Right atrium auricular region (tissue), 2 donors: ENCODE measurements at regions not wholly inside any gene's neighbourhood (a gene's known extent, or its start where the extent isn't known, plus 50 kb on each side); places are given as distances from the start of the nearest gene placed in this dataset.
"Not testable (repeated sequence)": the region's sequence is repeated elsewhere in the genome, so short reads cannot be mapped to it uniquely, and the experiment has no call there.

ENCODE experiments used
- DNase-seq: peaks from one replicate; pipeline ENCODE4 v3.0.0-alpha.2; 2019; ENCODE audit warnings: low spot score
- H3K27ac ChIP-seq, 2 donors: fragments of 200-600 bp; sonication (generic); 1 replicate in 1 of 2; 2 replicates in 1 of 2; pipeline ENCODE4 v1.5.1; 2016 to 2019
- H3K27me3 ChIP-seq, 2 donors: fragments of 200-600 bp; sonication (generic); one replicate each; pipeline versions ENCODE4 v1.5.1 to v1.6.0; 2017 to 2019
- H3K36me3 ChIP-seq: fragments of 200-600 bp; sonication (generic); one replicate; pipeline ENCODE4 v1.5.1; 2016
- H3K4me1 ChIP-seq, 2 donors: fragments of 200-600 bp; sonication (generic); one replicate each; pipeline versions ENCODE4 v1.5.1 to v1.6.0; 2017 to 2019
- H3K4me3 ChIP-seq, 2 donors: fragments of 200-600 bp; sonication (generic); 1 replicate in 1 of 2; 2 replicates in 1 of 2; pipeline ENCODE4 v1.5.1; 2017 to 2019; ENCODE audit warnings: mild to moderate bottlenecking in 1 of 2, moderate library complexity in 1 of 2
- H3K9me3 ChIP-seq, 2 donors: fragments of 200-600 bp; sonication (generic); one replicate each; pipeline ENCODE4 v1.5.1; 2019
- CTCF ChIP-seq, 2 donors: fragments of 200-600 bp; sonication (generic); IDR thresholded peaks; one replicate each; pipeline ENCODE4 v1.5.1; 2019; ENCODE audit warnings: antibody characterized with exemption in 2 of 2

GRCh38 chr13:86309881-86310280 lies 510.7 kb upstream of the SLITRK6 start:
- TF ChIP-seq CTCF (IDR thresholded peaks at IDR 0.05): no peak
- no peaks in the 10 kb centered on the region for H3K36me3 ChIP-seq
- no peaks in the 10 kb centered on the region for H3K9me3 ChIP-seq
- DNase-seq: no peak
- no peaks in the 10 kb centered on the region for H3K4me1 ChIP-seq
- no peaks in the 10 kb centered on the region for H3K27me3 ChIP-seq
- H3K27ac ChIP-seq: no peak overlapping the region
- no peak overlapping the region for H3K4me3 ChIP-seq

- no peak for TF ChIP-seq CTCF (IDR thresholded peaks at IDR 0.05)
- Histone ChIP-seq H3K27me3 (no peaks in the 10 kb centered on the region), H3K9me3 (peaks cover 0 to 3% of the 10 kb centered on the region in 2 donors), H3K36me3 (no peaks in the 10 kb centered on the region), H3K4me3 (no peak overlapping the region), H3K4me1 (no peaks in the 10 kb centered on the region), H3K27ac (no peak overlapping the region)
- DNase-seq: no peak
These were observed 514.2 kb upstream of the SLITRK6 start for GRCh38 chr13:86313421-86313820.

- H3K4me1 ChIP-seq: no peaks in the 10 kb centered on the region
- H3K36me3 ChIP-seq: no peaks in the 10 kb centered on the region
- peaks cover 0 to 3% of the 10 kb centered on the region in 2 donors for H3K9me3 ChIP-seq
- H3K4me3 ChIP-seq: no peak overlapping the region
- no peak for DNase-seq
- no peaks in the 10 kb centered on the region for H3K27me3 ChIP-seq
- no peak overlapping the region for H3K27ac ChIP-seq
- no peak for TF ChIP-seq CTCF (IDR thresholded peaks at IDR 0.05)
These were observed 519.2 kb upstream of the SLITRK6 start for GRCh38 chr13:86318450-86318849.

GRCh38 chr13:86324191-86324590 lies 525.0 kb upstream of the SLITRK6 start:
- no peak overlapping the region for H3K27ac ChIP-seq
- H3K4me3 ChIP-seq: no peak overlapping the region
- H3K4me1 ChIP-seq: no peaks in the 10 kb centered on the region
- H3K36me3 ChIP-seq: no peaks in the 10 kb centered on the region
- no peak for TF ChIP-seq CTCF (IDR thresholded peaks at IDR 0.05)
- DNase-seq: no peak
- H3K9me3 ChIP-seq: no peaks in the 10 kb centered on the region
- no peaks in the 10 kb centered on the region for H3K27me3 ChIP-seq

- H3K27me3 ChIP-seq: no peaks in the 10 kb centered on the region
- no peaks in the 10 kb centered on the region for H3K36me3 ChIP-seq
- H3K4me1 ChIP-seq: no peaks in the 10 kb centered on the region
- DNase-seq: no peak
- no peak for TF ChIP-seq CTCF (IDR thresholded peaks at IDR 0.05)
- no peaks in the 10 kb centered on the region for H3K9me3 ChIP-seq
- no peak overlapping the region for H3K4me3 ChIP-seq
- H3K27ac ChIP-seq: no peak overlapping the region
These were observed 556.1 kb upstream of the SLITRK6 start for GRCh38 chr13:86355301-86355700.

GRCh38 chr13:86357106-86357505 lies 557.9 kb upstream of the SLITRK6 start:
- H3K4me1 ChIP-seq: no peaks in the 10 kb centered on the region
- no peaks in the 10 kb centered on the region for H3K36me3 ChIP-seq
- no peak overlapping the region for H3K27ac ChIP-seq
- H3K9me3 ChIP-seq: no peaks in the 10 kb centered on the region
- no peak for TF ChIP-seq CTCF (IDR thresholded peaks at IDR 0.05)
- H3K4me3 ChIP-seq: no peak overlapping the region
- DNase-seq: no peak
- no peaks in the 10 kb centered on the region for H3K27me3 ChIP-seq

- H3K27me3 ChIP-seq, H3K9me3 ChIP-seq, H3K27ac ChIP-seq, H3K4me3 ChIP-seq, DNase-seq, H3K36me3 ChIP-seq, H3K4me1 ChIP-seq: not testable (repeated sequence)
These were observed 564.5 kb upstream of the SLITRK6 start for GRCh38 chr13:86363749-86364148.
